ENCODE measurements at regions not wholly inside any gene's neighbourhood (a gene's known extent, or its start where the extent isn't known, plus 50 kb on each side); places are given as distances from the start of the nearest gene placed in this dataset.

GRCh38 chr6:150692604-150693003 lies 92.9 kb downstream of the PLEKHG1 start:
- intact Hi-C loops (cut with micrococcal nuclease; ENCODE audit: unreplicated experiment), result loop anchor here (5.0 kb wide), 2 partner anchors 55 to 275 kb away; no protein-coding TSS in a partner anchor
- ATAC-seq, result peak; percentile 89
- Histone ChIP-seq H3K9ac (ENCODE audit: control insufficient read depth, insufficient read depth, low read length) (no peak overlapping the region), H2AFZ (ENCODE audit: control insufficient read depth, low read depth, low read length) (no peak overlapping the region), H3K4me1 (ENCODE audit: control insufficient read depth, insufficient read depth, low read length) (peaks cover 23% of the 10 kb centered on the region), H3K4me2 (ENCODE audit: control insufficient read depth, insufficient read depth) (peak overlapping the region; percentile 2; the same call in 1 of the 2 replicates), H3K27ac (ENCODE audit: control insufficient read depth, insufficient read depth) (0 out of 2 replicates have a peak overlapping the region, but pooled peaks have one; percentile 11), H3K27me3 (replicated peaks in 1 of 2; ENCODE audit: control insufficient read depth in 2 of 2, insufficient read depth in 2 of 2, low read length in 1 of 2) (no peaks in the 10 kb centered on the region; a peak in 1 of 4 replicates), H4K20me1 (ENCODE audit: control insufficient read depth, insufficient read depth) (no peaks in the 10 kb centered on the region), H3K79me2 (ENCODE audit: control insufficient read depth, insufficient read depth, low read length) (no peaks in the 10 kb centered on the region), H3K4me3 (no peak overlapping the region), H3K36me3 (ENCODE audit: control insufficient read depth in 2 of 2, insufficient read depth in 2 of 2, low read length in 1 of 2) (no peaks in the 10 kb centered on the region), H3K9me3 (replicated peaks; ENCODE audit: control insufficient read depth, insufficient read depth, low read length) (peaks cover 2% of the 10 kb centered on the region; the same call in 2 of the 3 replicates)
- peak; percentile 38 for DNase-seq (ENCODE audit: low read depth, low spot score)
- 36% methylated on average over 2 of the region's 2 CpGs for WGBS (ENCODE audit: insufficient coverage, insufficient replicate concordance, low lambda C conversion rate, missing lambda C conversion rate)
- RAD21 ChIA-PET (ENCODE audit: unreplicated experiment), result interaction anchor here (0.8 to 1.6 kb wide), 4 partner anchors 27 to 121 kb away, joined by 3 to 6 read pairs (median 5); no protein-coding TSS in a partner anchor
- POLR2A ChIA-PET, result no interaction called here
- BruUV-seq (replicated peaks), result no TSS peak
- SMC1A ChIA-PET (ENCODE audit: uncharacterized antibody, unreplicated experiment), result interaction anchor here (0.7 to 6.5 kb wide), 5 partner anchors 26 to 74 kb away, joined by 3 to 43 read pairs (median 4); no protein-coding TSS in a partner anchor
- CTCF ChIA-PET, result interaction anchor here (1.1 to 1.4 kb wide), 2 partner anchors 92 to 121 kb away, joined by 5 read pairs; no protein-coding TSS in a partner anchor
- in situ Hi-C loops (cut with MboI), result no loop called here
- FAIRE-seq, result peak; percentile 18
- TF ChIP-seq HCFC1 (IDR thresholded peaks at IDR 0.05; ENCODE audit: low read length) (no peak), TCF3 (IDR thresholded peaks at IDR 0.05; ENCODE audit: borderline replicate concordance, insufficient read depth, low read depth, low read length) (no peak), EGR1 (IDR thresholded peaks at IDR 0.05; ENCODE audit: borderline replicate concordance in 1 of 2, low read depth in 2 of 2, low read length in 2 of 2) (no peak), KAT2A (conservative IDR thresholded peaks at IDR 0.05; ENCODE audit: control insufficient read depth, low read depth, low read length) (no peak), RELB (IDR thresholded peaks at IDR 0.05; ENCODE audit: low read depth) (peak; percentile 30; the same call in 1 of the 2 replicates), LARP7 (IDR thresholded peaks at IDR 0.05) (no peak), SP1 (IDR thresholded peaks at IDR 0.05; ENCODE audit: low read depth, low read length) (no peak), IKZF2 (IDR thresholded peaks at IDR 0.05) (peak in 1 of 2 experiments; percentile 33; a peak in 2 of 4 replicates), NFIC (IDR thresholded peaks at IDR 0.05; ENCODE audit: low read depth, low read length) (no peak), POLR2A (IDR thresholded peaks at IDR 0.05; ENCODE audit: low read depth, low read length) (no peak), DPF2 (IDR thresholded peaks at IDR 0.05) (peak; percentile 32; the same call in 1 of the 2 replicates), ZBTB4 (CRISPR knock-in tag; IDR thresholded peaks at IDR 0.05) (no peak), E4F1 (IDR thresholded peaks at IDR 0.05; ENCODE audit: borderline replicate concordance, partially characterized antibody) (no peak), BACH1 (IDR thresholded peaks at IDR 0.05; ENCODE audit: borderline replicate concordance) (no peak), CHD4 (IDR thresholded peaks at IDR 0.05) (no peak), ETV6 (conservative IDR thresholded peaks at IDR 0.05 in 1 of 2, IDR thresholded peaks at IDR 0.05 in 1 of 2; ENCODE audit: borderline replicate concordance in 1 of 2, low read depth in 1 of 2) (no peak)

All from GM12878 (cell line).